IMR-90 (cell line): ENCODE measurements at regions not wholly inside any gene's neighbourhood (a gene's known extent, or its start where the extent isn't known, plus 50 kb on each side); places are given as distances from the start of the nearest gene placed in this dataset.

Source experiments
- ATAC-seq: fragments of 200-7000 bp; cut with Tn5 transposase; 2 replicates; pipeline ENCODE4 v1.9.1; 2020; ENCODE audit warnings: low read depth, mild to moderate bottlenecking, moderate library complexity
- BruUV-seq: library from RNA; stranded (reverse); fragments of 400-500 nt; replicated peaks from 2 replicates; lab custom pipeline; 2021; lab: Mats Ljungman, UMichigan
- CTCF ChIA-PET: fragments of 300-600 bp; formaldehyde crosslinking; extraction: SDS; loops from one replicate; lab custom pipeline; 2021; ENCODE audit warnings: antibody characterized with exemption; lab: Yijun Ruan, JAX
- POLR2A ChIA-PET: fragments of 300-600 bp; sonication (Branson Sonifier 250); formaldehyde crosslinking; loops from one replicate; lab custom pipeline; 2022; ENCODE audit warnings: antibody characterized with exemption; ENCODE audit not compliant: unreplicated experiment; lab: Charles Lee
- DNase-seq: peaks from one replicate; pipeline ENCODE4 v3.0.0; 2013
- H2AFZ ChIP-seq: replicated peaks from 2 replicates; pipeline ENCODE3; 2013; ENCODE audit warnings: low read length, mild to moderate bottlenecking; ENCODE audit not compliant: poor library complexity
- H2AK5ac ChIP-seq: 2 replicates; pipeline ENCODE4 v1.6.1; 2013; ENCODE audit warnings: low read depth, low read length, inconsistent platforms
- H2AK9ac ChIP-seq: replicated peaks from 2 replicates; pipeline ENCODE3; 2013; ENCODE audit warnings: mild to moderate bottlenecking, low read depth, low read length, moderate library complexity; ENCODE audit not compliant: poor library complexity
- H2BK120ac ChIP-seq: 2 replicates; pipeline ENCODE4 v1.6.1; 2013; ENCODE audit warnings: low read depth, low read length, inconsistent platforms
- H2BK15ac ChIP-seq: 3 replicates; pipeline ENCODE4 v1.6.1; 2013; ENCODE audit warnings: low read depth, low read length, inconsistent platforms
- H2BK20ac ChIP-seq: 2 replicates; pipeline ENCODE4 v1.6.1; 2013; ENCODE audit warnings: low read depth, mild to moderate bottlenecking, inconsistent platforms, low read length, moderate library complexity
- H2BK5ac ChIP-seq: 2 replicates; pipeline ENCODE4 v1.6.1; 2013; ENCODE audit warnings: mild to moderate bottlenecking, low read depth, low read length, inconsistent platforms; ENCODE audit not compliant: poor library complexity, severe bottlenecking
- H3K14ac ChIP-seq: replicated peaks from 2 replicates; pipeline ENCODE4 v1.6.1; 2013; ENCODE audit warnings: low read depth, low read length, inconsistent platforms
- H3K18ac ChIP-seq: 2 replicates; pipeline ENCODE4 v1.6.1; 2013; ENCODE audit warnings: low read depth, low read length, control low read depth
- H3K23ac ChIP-seq: 2 replicates; pipeline ENCODE4 v1.6.1; 2013; ENCODE audit warnings: low read depth, low read length, inconsistent platforms
- H3K27ac ChIP-seq: 2 replicates; pipeline ENCODE4 v1.5.1; 2013; ENCODE audit warnings: mild to moderate bottlenecking, control low read depth, low read length; ENCODE audit not compliant: insufficient read depth
- H3K27me3 ChIP-seq: 2 replicates; pipeline ENCODE4 v1.6.1; 2013; ENCODE audit warnings: low read length; ENCODE audit not compliant: control insufficient read depth, insufficient read depth
- H3K36me3 ChIP-seq: 2 replicates; pipeline ENCODE4 v1.6.1; 2013; ENCODE audit warnings: low read length, mixed read lengths; ENCODE audit not compliant: control insufficient read depth, insufficient read depth
- H3K4ac ChIP-seq: 2 replicates; pipeline ENCODE4 v1.6.1; 2013; ENCODE audit warnings: low read depth, low read length, inconsistent platforms
- H3K4me1 ChIP-seq: 2 replicates; pipeline ENCODE4 v1.6.1; 2013; ENCODE audit warnings: low read length, mixed read lengths; ENCODE audit not compliant: control insufficient read depth, insufficient read depth
- H3K4me2 ChIP-seq: 2 replicates; pipeline ENCODE4 v1.6.1; 2013; ENCODE audit warnings: low read depth, mild to moderate bottlenecking, control low read depth, low read length, moderate library complexity
- H3K4me3 ChIP-seq: 2 replicates; pipeline ENCODE4 v1.5.1; 2013; ENCODE audit warnings: low read depth, mild to moderate bottlenecking, control low read depth, low read length, moderate library complexity; ENCODE audit not compliant: insufficient read depth
- H3K56ac ChIP-seq: 2 replicates; pipeline ENCODE4 v1.6.1; 2013; ENCODE audit warnings: low read length, inconsistent platforms; ENCODE audit not compliant: insufficient read depth; ENCODE audit errors: extremely low read depth
- H3K79me1 ChIP-seq, 2 experiments: 2 replicates each; pipeline ENCODE4 v1.6.1; 2013; ENCODE audit warnings: low read length in 2 of 2, inconsistent platforms in 1 of 2, low read depth in 1 of 2
- H3K9ac ChIP-seq: 2 replicates; pipeline ENCODE4 v1.6.1; 2013; ENCODE audit warnings: low read depth, low read length, control low read depth
- H3K9me1 ChIP-seq: 2 replicates; pipeline ENCODE4 v1.6.1; 2013; ENCODE audit warnings: low read length, inconsistent platforms; ENCODE audit not compliant: insufficient read depth
- H3K9me3 ChIP-seq: 2 replicates; pipeline ENCODE4 v1.6.1; 2013; ENCODE audit warnings: low read length; ENCODE audit not compliant: control insufficient read depth, insufficient read depth
- H4K20me1 ChIP-seq: 2 replicates; pipeline ENCODE4 v1.6.1; 2013; ENCODE audit warnings: low read length, inconsistent platforms; ENCODE audit not compliant: insufficient read depth
- H4K5ac ChIP-seq: 2 replicates; pipeline ENCODE4 v1.6.1; 2013; ENCODE audit warnings: mild to moderate bottlenecking, low read depth, low read length, control low read depth
- H4K8ac ChIP-seq, 2 experiments: 2 replicates each; pipeline ENCODE4 v1.6.1; 2013; ENCODE audit warnings: low read depth in 2 of 2, low read length in 2 of 2, control low read depth in 1 of 2, inconsistent platforms in 1 of 2
- H4K91ac ChIP-seq: 2 replicates; pipeline ENCODE4 v1.6.1; 2013; ENCODE audit warnings: low read depth, low read length, inconsistent platforms; ENCODE audit not compliant: insufficient read depth
- BHLHE40 ChIP-seq: fragments of 150-350 bp; IDR thresholded peaks from 2 replicates; pipeline ENCODE4 v1.6.1; 2016; ENCODE audit warnings: mild to moderate bottlenecking, low read depth, low read length
- CEBPB ChIP-seq: IDR thresholded peaks from 2 replicates; pipeline ENCODE4 v1.6.1; 2012; ENCODE audit warnings: low read depth, low read length, improper control_type of control experiment
- CHD1 ChIP-seq: IDR thresholded peaks from 2 replicates; pipeline ENCODE4 v1.6.1; 2012; ENCODE audit warnings: low read depth, low read length, improper control_type of control experiment
- ELK1 ChIP-seq: fragments of 150-350 bp; IDR thresholded peaks from 2 replicates; pipeline ENCODE4 v1.6.1; 2016; ENCODE audit warnings: low read depth, mild to moderate bottlenecking, low read length, moderate library complexity, borderline replicate concordance
- MAFK ChIP-seq: IDR thresholded peaks from 2 replicates; pipeline ENCODE4 v1.6.1; 2012; ENCODE audit warnings: low read depth, low read length, improper control_type of control experiment
- MXI1 ChIP-seq: IDR thresholded peaks from 2 replicates; pipeline ENCODE4 v1.6.1; 2012; ENCODE audit warnings: low read depth, mild to moderate bottlenecking, low read length, moderate library complexity, borderline replicate concordance
- NFE2L2 ChIP-seq: fragments of 150-350 bp; IDR thresholded peaks from 2 replicates; pipeline ENCODE4 v1.6.1; 2016; ENCODE audit warnings: low read depth, mild to moderate bottlenecking, low read length
- POLR2A ChIP-seq: IDR thresholded peaks from 2 replicates; pipeline ENCODE4 v1.6.1; 2012; ENCODE audit warnings: mild to moderate bottlenecking, low read depth, low read length
- SMC3 ChIP-seq: fragments of 150-350 bp; IDR thresholded peaks from 2 replicates; pipeline ENCODE4 v1.6.1; 2016; ENCODE audit warnings: low read depth, mild to moderate bottlenecking, antibody characterized with exemption, low read length, moderate library complexity
- WGBS, 2 experiments: methylation state at CpG; one replicate each; pipeline versions ENCODE4 v1.1.5 to v1.1.7; 2013; ENCODE audit warnings: missing lambda C conversion rate in 2 of 2; ENCODE audit not compliant: insufficient read length in 1 of 2; ENCODE audit errors: extremely low coverage in 2 of 2; 5-methylcytosine and 5-hydroxymethylcytosine counted together
- dilution Hi-C: fragments of 300-500 bp; cut with HindIII; formaldehyde crosslinking; loops from one replicate; pipeline ENCODE4 v1.14.3; 2018; ENCODE audit warnings: low sequenced_read_pairs; ENCODE audit not compliant: unreplicated experiment
- in situ Hi-C: fragments of 300-500 bp; cut with MboI; formaldehyde crosslinking; loops from 3 replicates; pipeline ENCODE4 v1.14.3; 2019; ENCODE audit warnings: low sequenced_read_pairs, inconsistent platforms, mixed read lengths
- intact Hi-C: fragments of 100-400 bp; cut with micrococcal nuclease; formaldehyde crosslinking; loops from 2 replicates; pipeline ENCODE4 v1.10.0; 2022

- no peak overlapping the region for H3K14ac ChIP-seq
- no peak overlapping the region for H2BK5ac ChIP-seq
- no peak overlapping the region for H2BK15ac ChIP-seq
- no peak overlapping the region for H3K56ac ChIP-seq
- H4K5ac ChIP-seq, result no peak overlapping the region
- BruUV-seq, result no TSS peak
- no peak overlapping the region for H2BK20ac ChIP-seq
- H2AK9ac ChIP-seq, result no peak overlapping the region
- H3K23ac ChIP-seq, result no peak overlapping the region
- H3K4me3 ChIP-seq, result no peak overlapping the region
- no peak overlapping the region for H2AFZ ChIP-seq
- H3K27me3 ChIP-seq, result no peaks in the 10 kb centered on the region
- H3K9me1 ChIP-seq, result no peaks in the 10 kb centered on the region; the same call in 1 of the 2 replicates
- H3K4me1 ChIP-seq, result peaks cover 7% of the 10 kb centered on the region
- ChIA-PET CTCF (interaction anchor here (0.6 kb wide), 1 partner anchor 788 kb away, joined by 4 read pairs; no protein-coding TSS in a partner anchor), POLR2A (no interaction called here)
- WGBS, 2 experiments, result no CpG with 5 or more reads among the region's 2 CpGs
- H2AK5ac ChIP-seq, result peak overlapping the region; percentile 16; the same call in 1 of the 2 replicates
- H3K18ac ChIP-seq, result no peak overlapping the region
- no peak for DNase-seq
- dilution Hi-C loops, result loop anchor here (25.0 kb wide), 1 partner anchor 104 kb away; no protein-coding TSS in a partner anchor
- H3K9me3 ChIP-seq, result no peaks in the 10 kb centered on the region
- no peak overlapping the region for H4K8ac ChIP-seq
- no peak overlapping the region for H3K9ac ChIP-seq
- ATAC-seq, result no peak; the same call in 1 of the 2 replicates
- in situ Hi-C loops, result no loop called here
- H4K20me1 ChIP-seq, result no peaks in the 10 kb centered on the region
- H3K27ac ChIP-seq, result no peak overlapping the region
- H3K36me3 ChIP-seq, result no peaks in the 10 kb centered on the region
- H3K4ac ChIP-seq, result no peak overlapping the region
- H4K91ac ChIP-seq, result peak overlapping the region; percentile 24; the same call in 1 of the 2 replicates
- no peaks in the 10 kb centered on the region for H3K79me1 ChIP-seq
- H3K4me2 ChIP-seq, result no peak overlapping the region
- no peak overlapping the region for H2BK120ac ChIP-seq
- intact Hi-C loops, result no loop called here
- TF ChIP-seq MAFK, result no peak
- TF ChIP-seq MXI1, result no peak
- TF ChIP-seq NFE2L2, result no peak
- no peak for TF ChIP-seq CEBPB
- TF ChIP-seq CHD1, result no peak
- no peak for TF ChIP-seq BHLHE40
- no peak for TF ChIP-seq SMC3
- TF ChIP-seq POLR2A, result no peak
- no peak for TF ChIP-seq ELK1
These were observed 230.9 kb upstream of the IRF2BP2 start for GRCh38 chr1:234840843-234841242.
